ENCODE measurements at regions not wholly inside any gene's neighbourhood (a gene's known extent, or its start where the extent isn't known, plus 50 kb on each side); places are given as distances from the start of the nearest gene placed in this dataset.
"Not testable (repeated sequence)": the region's sequence is repeated elsewhere in the genome, so short reads cannot be mapped to it uniquely, and the experiment has no call there.

DNA sequence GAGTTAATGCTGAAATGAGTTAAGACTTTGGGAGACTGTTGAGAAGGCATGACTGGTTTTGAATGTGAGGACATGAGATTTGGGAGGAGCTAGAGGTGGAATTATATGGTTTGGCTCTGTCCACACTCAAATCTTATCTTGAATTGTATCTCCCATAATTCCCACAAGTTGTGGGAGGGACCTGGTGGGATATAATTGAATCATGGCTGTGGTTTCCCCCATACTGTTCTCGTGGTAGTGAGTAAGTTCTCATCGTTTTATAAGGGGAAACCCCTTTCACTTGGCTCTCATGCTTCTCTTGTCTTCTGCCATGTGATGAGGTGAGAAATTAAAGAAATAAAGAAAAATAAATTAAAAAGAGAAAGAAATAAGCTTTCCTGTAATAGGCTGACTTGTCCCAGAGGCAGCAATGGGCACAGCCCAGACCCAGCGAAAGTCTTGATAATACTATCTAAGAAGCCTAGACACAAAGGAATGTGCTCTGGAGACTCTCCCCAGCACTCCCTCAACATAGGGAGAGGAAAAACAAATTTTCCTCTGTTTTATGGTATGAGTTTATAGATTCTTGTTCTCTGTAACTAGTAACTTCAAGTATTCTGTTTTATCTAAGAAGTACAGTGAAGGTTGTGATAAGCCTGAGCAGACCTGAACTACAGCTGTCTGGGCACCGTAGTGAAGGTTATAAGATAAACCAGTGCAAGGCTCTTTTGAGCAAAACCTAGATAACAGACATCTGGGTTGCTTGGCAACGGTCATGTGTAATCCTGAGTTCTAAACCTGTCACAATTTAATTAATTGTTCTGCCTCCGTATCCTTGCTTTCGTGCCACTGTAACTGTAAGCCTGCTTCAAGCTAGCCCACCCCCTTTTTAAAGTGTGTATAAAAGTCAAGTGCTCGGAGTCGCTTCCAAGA is 88.9 kb upstream of the ECI2 start:
- DNase-seq = no peak

DNA sequence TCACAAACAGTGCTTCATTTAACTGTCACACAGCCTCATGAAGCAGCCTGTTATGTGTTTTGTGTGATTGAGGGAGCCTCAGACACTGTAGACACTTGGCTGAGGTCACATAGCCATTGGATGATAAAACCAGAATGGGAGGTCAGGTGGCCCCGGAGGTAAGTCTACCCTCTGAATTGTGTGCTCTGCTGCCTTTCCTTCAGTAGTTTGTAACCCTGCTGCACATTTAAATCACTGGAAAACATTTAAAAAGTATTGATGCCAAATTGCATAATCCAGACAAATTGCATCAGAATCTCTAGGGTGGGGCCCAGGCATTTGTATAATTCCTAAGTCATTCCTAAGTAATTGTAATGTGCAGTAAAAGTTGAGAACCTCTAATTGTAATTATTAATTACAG is 85.2 kb upstream of the ECI2 start:
- no peak for DNase-seq

DNA sequence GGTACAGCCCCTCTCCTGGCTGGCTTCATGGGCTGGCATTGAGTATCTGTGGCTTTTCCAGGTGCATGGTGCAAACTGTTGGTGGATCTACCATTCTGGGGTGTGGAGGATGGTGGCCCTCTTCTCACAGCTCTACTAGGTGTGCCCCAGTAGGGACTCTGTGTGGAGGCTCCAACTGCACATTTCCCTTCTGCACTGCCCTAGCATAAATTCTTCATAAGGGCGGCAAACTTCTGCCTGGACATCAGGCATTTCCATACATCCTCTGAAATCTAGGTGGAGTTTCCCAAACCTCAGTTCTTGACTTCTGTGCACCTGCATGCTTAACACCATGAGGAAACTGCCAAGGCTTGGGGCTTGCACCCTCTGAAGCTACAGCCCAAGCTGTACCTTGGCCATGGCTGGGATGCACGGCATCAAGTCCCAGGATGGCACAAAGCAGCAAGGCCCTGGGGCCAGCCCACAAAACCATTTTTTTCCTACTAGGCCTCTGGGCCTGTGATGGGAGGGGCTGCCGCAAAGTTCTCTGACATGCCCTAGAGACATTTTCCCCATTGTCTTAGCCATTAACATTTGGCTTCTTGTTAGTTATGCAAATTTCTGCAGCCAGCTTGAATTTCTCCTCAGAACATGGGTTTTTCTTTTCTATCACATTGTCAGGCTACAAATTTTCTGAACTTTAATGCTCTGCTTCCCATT is 83.4 kb upstream of the ECI2 start:
- not testable (repeated sequence) for DNase-seq

DNA sequence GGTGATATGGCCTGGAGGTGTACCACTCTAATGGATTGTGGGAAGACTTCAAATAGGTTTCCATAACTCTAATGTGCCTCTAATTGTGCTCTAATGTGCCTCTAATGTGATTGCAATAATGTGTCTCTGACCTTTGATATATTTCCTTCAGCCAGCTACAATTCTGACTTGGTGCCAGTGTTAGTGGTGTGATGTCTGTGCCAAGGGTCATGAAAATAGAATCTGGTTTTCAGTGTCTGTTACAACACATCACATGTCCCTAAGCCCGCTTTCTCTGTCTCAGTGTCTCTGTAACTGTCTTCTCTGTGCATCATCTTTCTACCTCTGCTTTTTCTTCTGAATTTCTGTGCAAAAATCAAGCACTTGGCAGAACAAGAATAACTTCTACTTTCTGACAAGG is 77.2 kb upstream of the ECI2 start:
- DNase-seq = no peak

DNA sequence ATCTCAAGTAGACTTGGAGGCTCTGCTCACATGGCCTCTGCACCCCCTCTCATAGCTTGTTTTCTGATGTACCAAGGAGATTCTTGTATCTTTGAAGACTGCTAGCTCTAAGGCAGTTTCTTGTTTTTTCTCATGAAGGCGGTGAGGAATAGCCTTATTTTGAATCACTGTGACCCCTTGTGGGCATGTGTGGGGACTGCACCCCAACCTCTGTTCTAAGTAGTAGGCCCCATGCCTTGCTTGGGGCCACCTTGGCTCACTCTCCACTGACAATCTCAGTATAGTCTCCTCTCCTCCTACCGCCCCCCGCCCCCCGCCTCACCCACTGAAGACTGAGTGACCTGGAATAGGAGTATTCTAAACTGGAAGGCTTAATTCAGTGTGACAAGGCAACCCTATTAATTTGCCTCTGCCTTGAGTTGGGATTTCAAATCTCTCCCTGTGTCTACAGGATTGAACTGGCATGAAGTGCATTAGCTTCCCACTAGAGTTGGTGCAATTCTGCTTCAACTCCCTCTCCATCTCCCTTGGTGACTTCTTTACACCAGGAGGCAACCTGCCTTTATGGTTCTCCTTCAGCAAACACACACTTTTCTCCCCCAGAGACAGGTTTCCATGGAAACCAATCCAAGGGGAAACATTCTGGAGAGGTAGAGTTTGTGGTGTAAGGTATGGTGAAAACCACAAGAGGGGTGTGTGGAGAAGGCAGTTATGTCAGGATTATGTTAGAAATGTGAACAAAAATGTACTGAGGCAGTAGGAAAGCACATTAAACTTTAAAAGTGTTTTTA is 75.4 kb upstream of the ECI2 start:
- peak; percentile 76 for DNase-seq

DNA sequence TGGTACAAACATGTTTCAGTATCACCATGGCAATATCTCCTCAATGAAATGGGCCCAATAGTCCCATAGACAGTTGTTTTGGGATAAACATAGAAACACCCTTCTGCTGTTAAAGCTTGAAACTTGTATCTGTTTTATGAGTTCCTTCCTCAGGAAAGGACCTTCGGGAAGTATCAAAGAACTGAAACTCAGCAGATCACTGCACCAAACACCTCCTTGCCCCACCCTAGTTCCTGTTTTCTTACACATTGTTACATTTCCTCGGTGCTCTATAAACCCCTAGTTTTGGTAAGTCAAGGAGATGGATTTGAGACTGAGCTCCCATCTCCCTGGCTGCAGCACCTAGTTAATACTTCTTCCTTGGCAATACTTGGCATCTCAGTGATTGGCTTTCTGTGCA is 73.8 kb upstream of the ECI2 start:
- no peak for DNase-seq

DNA sequence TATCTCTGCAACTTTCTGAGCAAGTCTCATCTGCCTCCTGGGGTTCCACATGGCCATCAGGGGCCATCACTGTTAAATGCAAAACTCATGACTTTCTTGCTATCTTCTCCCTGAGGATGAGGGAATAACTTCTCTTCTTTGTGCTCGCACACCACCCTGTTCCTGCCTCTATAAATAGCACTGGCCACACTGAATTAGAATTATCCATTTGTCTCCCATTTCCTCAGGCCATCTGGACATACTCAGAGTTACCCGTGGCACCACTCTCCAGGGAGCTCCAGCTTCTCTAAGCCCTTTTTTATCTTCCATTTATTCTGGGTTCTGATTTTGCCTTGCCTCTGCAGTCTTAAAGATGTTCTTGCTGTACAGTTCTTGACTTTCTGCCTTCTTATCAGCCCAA is 72.8 kb upstream of the ECI2 start:
- no peak for DNase-seq

DNA sequence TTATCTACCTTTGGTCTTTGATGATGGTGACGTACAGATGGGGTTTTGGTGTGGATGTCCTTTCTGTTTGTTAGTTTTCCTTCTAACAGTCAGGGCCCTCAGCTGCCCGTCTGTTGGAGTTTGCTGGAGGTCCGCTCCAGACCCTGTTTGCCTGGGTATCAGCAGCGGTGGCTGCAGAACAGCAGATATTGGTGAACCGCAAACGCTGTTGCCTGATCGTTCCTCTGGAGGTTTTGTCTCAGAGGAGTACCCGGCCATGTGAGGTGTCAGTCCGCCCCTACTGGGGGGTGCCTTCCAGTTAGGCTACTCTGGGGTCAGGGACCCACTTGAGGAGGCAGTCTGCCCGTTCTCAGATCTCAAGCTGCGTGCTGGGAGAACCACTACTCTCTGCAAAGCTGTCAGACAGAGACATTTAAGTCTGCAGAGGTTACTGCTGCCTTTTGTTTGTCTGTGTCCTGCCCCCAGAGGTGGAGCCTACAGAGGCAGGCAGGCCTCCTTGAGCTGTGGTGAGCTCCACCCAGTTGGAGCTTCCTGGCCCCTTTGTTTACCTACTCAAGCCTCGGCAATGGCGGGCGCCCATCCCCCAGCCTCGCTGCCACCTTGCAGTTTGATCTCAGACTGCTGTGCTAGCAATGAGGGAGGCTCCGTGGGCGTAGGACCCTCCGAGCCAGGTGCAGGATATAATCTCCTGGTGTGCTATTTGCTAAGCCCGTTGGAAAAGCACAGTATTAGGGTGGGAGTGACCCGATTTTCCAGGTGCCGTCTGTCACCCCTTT is 68.5 kb upstream of the ECI2 start:
- DNase-seq = not testable (repeated sequence)

DNA sequence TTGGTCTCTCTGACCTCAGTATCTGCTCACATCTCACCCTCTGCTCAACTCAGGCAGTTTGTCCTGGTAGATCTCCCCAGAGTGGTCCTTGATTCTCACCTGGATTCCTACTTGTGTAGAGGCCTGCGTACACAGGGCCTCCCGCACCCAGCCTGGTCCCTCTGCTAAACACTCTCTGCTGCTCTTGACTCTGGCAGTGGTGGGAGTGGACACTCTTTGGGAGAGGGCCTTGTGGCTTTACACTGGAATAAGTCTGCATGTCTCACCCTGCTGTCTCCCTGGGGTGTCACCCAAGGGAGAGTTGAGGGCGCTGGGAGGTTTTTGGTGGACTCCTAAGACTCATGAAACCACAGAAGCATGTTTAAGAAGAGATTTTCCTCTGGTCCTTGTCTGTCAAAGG is 57.3 kb upstream of the ECI2 start:
- no peak for DNase-seq

DNA sequence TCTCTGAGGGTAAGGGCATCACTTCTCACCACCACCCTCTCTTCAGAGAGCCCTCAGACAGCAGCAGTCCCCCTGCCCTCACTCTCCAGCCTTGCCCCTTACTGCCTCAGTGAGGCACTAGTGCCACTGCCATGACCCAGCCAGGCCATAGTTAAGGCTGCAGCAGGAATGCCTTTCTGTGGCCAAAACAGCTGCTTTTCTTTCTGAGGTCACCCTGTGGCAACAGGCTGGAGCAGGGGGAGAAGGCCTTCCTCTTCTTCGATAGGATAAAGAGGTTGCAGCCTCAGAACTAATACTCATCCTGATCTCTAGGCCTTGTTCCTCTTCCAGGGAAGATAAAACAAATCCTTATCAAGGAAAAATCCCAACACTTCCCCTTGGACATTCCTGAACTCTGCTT is 56.8 kb upstream of the ECI2 start:
- no peak for DNase-seq

DNA sequence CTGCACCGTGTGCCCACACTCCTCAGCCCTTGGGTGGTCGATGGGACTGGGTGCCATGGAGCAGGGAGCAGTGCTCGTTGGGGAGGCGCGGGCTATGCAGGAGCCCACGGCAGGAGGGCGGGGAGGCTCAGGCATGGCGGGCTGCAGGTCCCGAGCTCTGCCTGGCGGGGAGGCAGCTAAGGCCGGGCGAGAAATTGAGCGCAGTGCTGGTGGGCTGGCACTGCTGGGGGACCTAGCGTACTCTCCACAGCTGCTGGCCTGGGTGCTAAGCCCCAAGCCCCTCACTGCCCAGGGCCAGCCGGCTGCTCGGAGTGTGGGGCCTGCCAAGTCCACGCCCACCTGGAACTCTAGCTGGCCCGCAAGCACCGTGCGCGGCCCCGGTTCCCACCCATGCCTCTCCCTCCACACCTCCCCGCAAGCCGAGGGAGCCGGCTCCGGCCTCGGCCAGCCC is 55.9 kb upstream of the ECI2 start:
- no peak for DNase-seq

DNA sequence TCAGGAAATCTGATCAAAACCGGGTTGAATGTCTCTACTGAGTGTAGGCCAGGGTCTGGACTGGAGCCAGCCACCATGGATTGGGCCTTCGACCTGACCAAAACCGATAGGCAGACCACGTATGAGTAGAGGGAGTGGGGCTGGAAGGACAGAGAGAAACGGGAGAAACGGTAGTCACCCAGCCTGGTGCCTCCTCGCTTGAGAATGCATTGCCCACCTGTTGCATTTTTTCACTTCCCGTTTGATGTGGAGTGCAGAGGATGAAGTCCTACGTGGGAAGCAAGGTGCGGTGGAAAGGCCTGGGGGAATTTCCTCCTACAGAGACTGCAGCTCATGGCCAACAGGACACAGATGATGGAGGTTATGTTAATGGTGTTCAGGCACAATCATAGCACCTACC is 53.9 kb upstream of the ECI2 start:
- no peak for DNase-seq

DNA sequence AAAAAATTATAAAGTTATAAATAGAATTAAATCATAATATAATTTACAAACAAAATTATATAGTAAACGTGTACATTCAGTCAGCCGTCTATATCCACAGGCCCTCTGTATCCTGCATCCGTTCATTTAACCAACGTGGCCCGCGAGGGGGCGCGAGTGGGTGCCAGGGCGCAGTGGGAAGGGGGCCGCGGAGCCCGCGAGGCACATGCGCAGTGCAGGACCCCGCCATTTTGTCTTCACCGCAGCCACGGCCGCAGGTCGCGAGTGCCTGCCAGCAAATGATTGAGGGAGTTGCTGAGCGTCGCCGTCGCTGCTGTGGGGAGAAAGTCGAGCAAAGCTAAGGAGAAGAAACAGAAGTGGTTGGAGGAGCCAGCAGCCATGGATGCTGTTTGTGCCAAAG is 53.4 kb upstream of the ECI2 start:
- DNase-seq = no peak

DNA sequence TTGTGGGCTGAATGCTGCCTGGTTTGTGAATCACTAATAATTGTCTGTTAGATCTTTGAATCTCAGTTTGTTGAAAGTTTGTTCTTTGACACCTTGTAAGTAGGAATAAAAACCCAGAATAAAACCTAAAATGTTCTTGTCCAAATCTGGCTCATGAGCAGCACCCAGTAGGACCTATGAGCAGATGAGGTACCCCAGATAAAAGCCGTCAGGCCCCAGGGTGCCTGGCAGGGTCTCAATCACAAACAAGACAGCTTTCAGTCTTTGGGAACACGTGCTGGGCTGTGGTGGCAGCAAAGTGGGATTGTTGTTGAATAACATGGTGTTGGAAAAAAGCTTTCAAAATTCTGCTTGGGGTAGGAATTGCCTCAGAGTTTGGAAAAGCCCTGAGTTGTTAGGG is 52.1 kb upstream of the ECI2 start:
- no peak for DNase-seq

DNA sequence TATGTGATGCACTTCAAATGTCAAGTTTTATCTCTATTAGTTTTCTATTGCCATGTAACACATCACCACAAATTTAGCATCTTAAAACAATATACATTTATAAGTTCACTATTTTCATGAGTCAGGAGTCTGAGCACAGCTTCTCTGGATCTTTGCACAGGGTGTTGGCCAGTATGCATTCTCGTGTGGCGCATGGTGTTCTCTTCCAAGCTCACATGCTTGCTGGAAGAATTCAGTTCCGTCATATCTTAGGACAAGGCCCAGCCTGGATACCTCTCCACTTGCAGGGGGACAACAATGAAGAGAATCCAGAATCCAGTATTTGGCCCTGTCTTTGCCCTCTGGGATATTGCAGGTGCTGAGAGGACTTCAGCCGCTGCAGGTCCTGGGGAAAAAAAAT is 51.0 kb upstream of the ECI2 start:
- no peak for DNase-seq

DNA sequence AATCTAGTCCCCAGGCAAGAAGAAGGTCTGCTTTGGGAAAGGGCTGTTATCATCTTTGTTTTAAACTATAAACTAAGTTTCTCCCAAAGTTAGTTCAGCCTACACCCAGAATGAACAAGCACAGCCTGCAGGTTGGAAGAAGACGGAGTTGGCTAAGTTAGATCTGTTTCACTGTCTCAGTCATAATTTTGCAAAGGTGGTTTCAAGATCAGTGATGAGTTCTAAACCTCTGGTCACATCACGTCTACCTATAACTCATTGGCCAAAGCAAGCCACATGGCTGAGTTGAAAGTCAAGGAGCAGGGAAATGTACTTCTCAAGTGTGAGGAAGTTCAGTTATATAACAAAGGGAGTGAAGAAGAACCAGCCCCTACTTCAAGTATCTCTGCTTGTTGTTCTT is 50.5 kb upstream of the ECI2 start:
- no peak for DNase-seq

DNA sequence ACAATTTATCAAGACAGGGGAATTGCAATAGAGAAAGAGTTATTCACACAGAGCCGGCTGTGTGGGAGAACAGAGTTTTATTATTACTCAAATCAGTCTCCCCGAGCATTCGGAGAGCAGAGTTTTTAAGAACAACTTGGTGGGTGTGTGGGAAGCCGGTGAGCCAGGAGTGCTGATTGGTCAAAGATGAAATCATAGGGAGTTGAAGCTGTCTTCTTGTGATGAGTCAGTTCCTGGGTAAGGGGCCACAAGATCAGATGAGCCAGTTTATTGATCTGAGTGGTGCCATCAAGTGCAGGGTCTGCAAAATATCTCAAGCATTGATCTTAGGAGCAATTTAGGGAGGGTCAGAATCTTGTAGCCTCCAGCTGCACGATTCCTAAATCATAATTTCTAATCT is 50.0 kb upstream of the ECI2 start:
- DNase-seq = peak; percentile 62

Data from stimulated activated CD4-positive, alpha-beta T cell treated with anti-CD3 and anti-CD28 coated beads, Interleukin-15, amount 100 ng/mL, for 24 hours (primary cell).